ENCODE measurements at regions not wholly inside any gene's neighbourhood (a gene's known extent, or its start where the extent isn't known, plus 50 kb on each side); places are given as distances from the start of the nearest gene placed in this dataset.

- DNase-seq (ENCODE audit: low read depth) = no peak
- TF ChIP-seq CTCF (IDR thresholded peaks at IDR 0.05; ENCODE audit: insufficient read depth, low read depth, low read length, missing control alignments) = no peak
- no peak overlapping the region for H3K4me3 ChIP-seq (ENCODE audit: low read depth, low read length)
These were observed 311.2 kb upstream of the GATB start for GRCh38 chr4:152072001-152072485.

- TF ChIP-seq CTCF (IDR thresholded peaks at IDR 0.05; ENCODE audit: insufficient read depth, low read depth, low read length, missing control alignments) = no peak
- no peak for DNase-seq (ENCODE audit: low read depth)
- no peak overlapping the region for H3K4me3 ChIP-seq (ENCODE audit: low read depth, low read length)
These were observed 310.0 kb upstream of the GATB start for GRCh38 chr4:152070854-152071253.

GRCh38 chr4:152068866-152069265, 308.1 kb upstream of the GATB start:
- TF ChIP-seq CTCF (IDR thresholded peaks at IDR 0.05; ENCODE audit: insufficient read depth, low read depth, low read length, missing control alignments) = no peak
- no peak overlapping the region for H3K4me3 ChIP-seq (ENCODE audit: low read depth, low read length)
- DNase-seq (ENCODE audit: low read depth) = no peak

- DNase-seq (ENCODE audit: low read depth) = no peak
- no peak overlapping the region for H3K4me3 ChIP-seq (ENCODE audit: low read depth, low read length)
- TF ChIP-seq CTCF (IDR thresholded peaks at IDR 0.05; ENCODE audit: insufficient read depth, low read depth, low read length, missing control alignments) = no peak
These were observed 304.7 kb upstream of the GATB start for GRCh38 chr4:152065545-152065944.

- no peak for TF ChIP-seq CTCF (IDR thresholded peaks at IDR 0.05; ENCODE audit: insufficient read depth, low read depth, low read length, missing control alignments)
- DNase-seq (ENCODE audit: low read depth) = no peak
- no peak overlapping the region for H3K4me3 ChIP-seq (ENCODE audit: low read depth, low read length)
These were observed 303.9 kb upstream of the GATB start for GRCh38 chr4:152064753-152065152.

- TF ChIP-seq CTCF (IDR thresholded peaks at IDR 0.05; ENCODE audit: insufficient read depth, low read depth, low read length, missing control alignments) = no peak
- DNase-seq (ENCODE audit: low read depth) = no peak
- no peak overlapping the region for H3K4me3 ChIP-seq (ENCODE audit: low read depth, low read length)
These were observed 303.5 kb upstream of the GATB start for GRCh38 chr4:152064282-152064681.

- H3K4me3 ChIP-seq (ENCODE audit: low read depth, low read length) = no peak overlapping the region
- no peak for DNase-seq (ENCODE audit: low read depth)
- no peak for TF ChIP-seq CTCF (IDR thresholded peaks at IDR 0.05; ENCODE audit: insufficient read depth, low read depth, low read length, missing control alignments)
These were observed 302.9 kb upstream of the GATB start for GRCh38 chr4:152063621-152064240.
